ENCODE measurements at regions not wholly inside any gene's neighbourhood (a gene's known extent, or its start where the extent isn't known, plus 50 kb on each side); places are given as distances from the start of the nearest gene placed in this dataset.
A peak's percentile ranks its signal among the peaks of the same experiment; 100 is the strongest.

GRCh38 chr9:90502134-90502533 lies 140.5 kb downstream of the DIRAS2 start (continued):
- TF ChIP-seq CREM (IDR thresholded peaks at IDR 0.05; ENCODE audit: low read depth) (no peak), BRCA1 (IDR thresholded peaks at IDR 0.05; ENCODE audit: low read depth, low read length) (no peak), BCL3 (IDR thresholded peaks at IDR 0.05; ENCODE audit: borderline replicate concordance, insufficient read depth, low read depth, low read length, poor library complexity, severe bottlenecking) (no peak)

- intact Hi-C loops (cut with micrococcal nuclease; ENCODE audit: unreplicated experiment): no loop called here
- CTCF ChIA-PET: interaction anchor here (0.5 to 0.7 kb wide), 3 partner anchors 34 to 295 kb away, joined by 3 to 4 read pairs (median 3); no protein-coding TSS in a partner anchor
- BruUV-seq (replicated peaks): no TSS peak
- TF ChIP-seq JUNB (IDR thresholded peaks at IDR 0.05): no peak; the same call in 1 of the 2 replicates
- TF ChIP-seq ASH2L (IDR thresholded peaks at IDR 0.05; ENCODE audit: borderline replicate concordance, low read depth): no peak
- no peak for TF ChIP-seq WRNIP1 (IDR thresholded peaks at IDR 0.05; ENCODE audit: borderline replicate concordance, low read depth, low read length)
- TF ChIP-seq PML (IDR thresholded peaks at IDR 0.05; ENCODE audit: low read length): no peak
- no peak for TF ChIP-seq CTCF (IDR thresholded peaks at IDR 0.05 in 2 of 3, conservative IDR thresholded peaks at IDR 0.05 in 1 of 3; ENCODE audit: control insufficient read depth in 2 of 3, extremely low read depth in 1 of 3, insufficient read depth in 1 of 3, low read depth in 3 of 3, low read length in 3 of 3)
- peak; percentile 79 for TF ChIP-seq MEF2B (IDR thresholded peaks at IDR 0.05; ENCODE audit: partially characterized antibody, poor library complexity, severe bottlenecking)
- no peak for TF ChIP-seq CHD1 (IDR thresholded peaks at IDR 0.05; ENCODE audit: low read depth, low read length)
- TF ChIP-seq NFIC (IDR thresholded peaks at IDR 0.05; ENCODE audit: low read depth, low read length): 0 out of 2 replicates have a peak, but pooled peaks have one; percentile 37
- TF ChIP-seq, protein P1, sequence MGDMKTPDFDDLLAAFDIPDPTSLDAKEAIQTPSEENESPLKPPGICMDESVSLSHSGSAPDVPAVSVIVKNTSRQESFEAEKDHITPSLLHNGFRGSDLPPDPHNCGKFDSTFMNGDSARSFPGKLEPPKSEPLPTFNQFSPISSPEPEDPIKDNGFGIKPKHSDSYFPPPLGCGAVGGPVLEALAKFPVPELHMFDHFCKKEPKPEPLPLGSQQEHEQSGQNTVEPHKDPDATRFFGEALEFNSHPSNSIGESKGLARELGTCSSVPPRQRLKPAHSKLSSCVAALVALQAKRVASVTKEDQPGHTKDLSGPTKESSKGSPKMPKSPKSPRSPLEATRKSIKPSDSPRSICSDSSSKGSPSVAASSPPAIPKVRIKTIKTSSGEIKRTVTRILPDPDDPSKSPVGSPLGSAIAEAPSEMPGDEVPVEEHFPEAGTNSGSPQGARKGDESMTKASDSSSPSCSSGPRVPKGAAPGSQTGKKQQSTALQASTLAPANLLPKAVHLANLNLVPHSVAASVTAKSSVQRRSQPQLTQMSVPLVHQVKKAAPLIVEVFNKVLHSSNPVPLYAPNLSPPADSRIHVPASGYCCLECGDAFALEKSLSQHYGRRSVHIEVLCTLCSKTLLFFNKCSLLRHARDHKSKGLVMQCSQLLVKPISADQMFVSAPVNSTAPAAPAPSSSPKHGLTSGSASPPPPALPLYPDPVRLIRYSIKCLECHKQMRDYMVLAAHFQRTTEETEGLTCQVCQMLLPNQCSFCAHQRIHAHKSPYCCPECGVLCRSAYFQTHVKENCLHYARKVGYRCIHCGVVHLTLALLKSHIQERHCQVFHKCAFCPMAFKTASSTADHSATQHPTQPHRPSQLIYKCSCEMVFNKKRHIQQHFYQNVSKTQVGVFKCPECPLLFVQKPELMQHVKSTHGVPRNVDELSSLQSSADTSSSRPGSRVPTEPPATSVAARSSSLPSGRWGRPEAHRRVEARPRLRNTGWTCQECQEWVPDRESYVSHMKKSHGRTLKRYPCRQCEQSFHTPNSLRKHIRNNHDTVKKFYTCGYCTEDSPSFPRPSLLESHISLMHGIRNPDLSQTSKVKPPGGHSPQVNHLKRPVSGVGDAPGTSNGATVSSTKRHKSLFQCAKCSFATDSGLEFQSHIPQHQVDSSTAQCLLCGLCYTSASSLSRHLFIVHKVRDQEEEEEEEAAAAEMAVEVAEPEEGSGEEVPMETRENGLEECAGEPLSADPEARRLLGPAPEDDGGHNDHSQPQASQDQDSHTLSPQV (IDR thresholded peaks at IDR 0.05): no peak
- TF ChIP-seq DPF2 (IDR thresholded peaks at IDR 0.05): no peak
- TF ChIP-seq, protein P2, sequence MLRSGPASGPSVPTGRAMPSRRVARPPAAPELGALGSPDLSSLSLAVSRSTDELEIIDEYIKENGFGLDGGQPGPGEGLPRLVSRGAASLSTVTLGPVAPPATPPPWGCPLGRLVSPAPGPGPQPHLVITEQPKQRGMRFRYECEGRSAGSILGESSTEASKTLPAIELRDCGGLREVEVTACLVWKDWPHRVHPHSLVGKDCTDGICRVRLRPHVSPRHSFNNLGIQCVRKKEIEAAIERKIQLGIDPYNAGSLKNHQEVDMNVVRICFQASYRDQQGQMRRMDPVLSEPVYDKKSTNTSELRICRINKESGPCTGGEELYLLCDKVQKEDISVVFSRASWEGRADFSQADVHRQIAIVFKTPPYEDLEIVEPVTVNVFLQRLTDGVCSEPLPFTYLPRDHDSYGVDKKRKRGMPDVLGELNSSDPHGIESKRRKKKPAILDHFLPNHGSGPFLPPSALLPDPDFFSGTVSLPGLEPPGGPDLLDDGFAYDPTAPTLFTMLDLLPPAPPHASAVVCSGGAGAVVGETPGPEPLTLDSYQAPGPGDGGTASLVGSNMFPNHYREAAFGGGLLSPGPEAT (IDR thresholded peaks at IDR 0.05; ENCODE audit: low read depth): 0 out of 2 replicates have a peak, but pooled peaks have one; percentile 20
These were observed 138.1 kb downstream of the DIRAS2 start for GRCh38 chr9:90504486-90504885.

More at GRCh38 chr9:90504486-90504885, 138.1 kb downstream of the DIRAS2 start:
- Histone ChIP-seq H3K4me2 (ENCODE audit: control insufficient read depth, insufficient read depth) (no peak overlapping the region), H3K9ac (ENCODE audit: control insufficient read depth, insufficient read depth, low read length) (no peak overlapping the region), H3K9me3 (replicated peaks; ENCODE audit: control insufficient read depth, insufficient read depth, low read length) (peaks cover 5% of the 10 kb centered on the region; the same call in 2 of the 3 replicates), H3K4me1 (ENCODE audit: control insufficient read depth, insufficient read depth, low read length) (no peaks in the 10 kb centered on the region), H3K79me2 (ENCODE audit: control insufficient read depth, insufficient read depth, low read length) (no peaks in the 10 kb centered on the region), H3K4me3 (no peak overlapping the region), H2AFZ (ENCODE audit: control insufficient read depth, low read depth, low read length) (no peak overlapping the region), H3K27me3 (replicated peaks in 1 of 2; ENCODE audit: control insufficient read depth in 2 of 2, insufficient read depth in 2 of 2, low read length in 1 of 2) (no peaks in the 10 kb centered on the region), H3K27ac (ENCODE audit: control insufficient read depth, insufficient read depth) (no peak overlapping the region), H3K36me3 (ENCODE audit: control insufficient read depth in 2 of 2, insufficient read depth in 2 of 2, low read length in 1 of 2) (no peaks in the 10 kb centered on the region), H4K20me1 (ENCODE audit: control insufficient read depth, insufficient read depth) (no peaks in the 10 kb centered on the region)
- ChIA-PET POLR2A (no interaction called here), SMC1A (ENCODE audit: uncharacterized antibody, unreplicated experiment) (interaction anchor here (0.9 to 1.0 kb wide), 2 partner anchors 10 to 16 kb away, joined by 3 read pairs; no protein-coding TSS in a partner anchor), RAD21 (ENCODE audit: unreplicated experiment) (interaction anchor here (0.9 kb wide), 1 partner anchor 218 kb away, joined by 3 read pairs; no protein-coding TSS in a partner anchor)
- in situ Hi-C loops (cut with MboI): no loop called here
- FAIRE-seq: no peak
- 0 out of 3 replicates have a peak, but pooled peaks have one; percentile 26 for ATAC-seq
- DNase-seq (ENCODE audit: low read depth, low spot score): peak; percentile 7
